OCI-LY7 (cell line): ENCODE measurements at regions not wholly inside any gene's neighbourhood (a gene's known extent, or its start where the extent isn't known, plus 50 kb on each side); places are given as distances from the start of the nearest gene placed in this dataset.
A peak's percentile ranks its signal among the peaks of the same experiment; 100 is the strongest.

Experiments used
- BruUV-seq: library from RNA; stranded (reverse); fragments of 400-500 nt; replicated peaks from 2 replicates; lab custom pipeline; 2021; lab: Mats Ljungman, UMichigan
- CTCF ChIA-PET: fragments of 300-600 bp; sonication (Branson Sonifier 250); formaldehyde crosslinking; loops from one replicate; lab custom pipeline; 2022; ENCODE audit warnings: antibody characterized with exemption; ENCODE audit not compliant: unreplicated experiment; lab: Charles Lee
- POLR2A ChIA-PET: fragments of 300-600 bp; sonication (Branson Sonifier 250); formaldehyde crosslinking; loops from one replicate; lab custom pipeline; 2022; ENCODE audit warnings: antibody characterized with exemption; lab: Charles Lee
- DNase-seq: peaks from one replicate; pipeline ENCODE4 v3.0.0-alpha.2; 2015; ENCODE audit warnings: low spot score
- H2AFZ ChIP-seq: fragments of 200-600 bp; sonication (generic), shearing (Covaris generic); 2 replicates; pipeline ENCODE4 v1.6.1; 2014; ENCODE audit warnings: mild to moderate bottlenecking, antibody characterized with exemption, low read length, moderate library complexity
- H3K27ac ChIP-seq: fragments of 200-600 bp; sonication (generic); 2 replicates; pipeline ENCODE4 v1.5.1; 2014; ENCODE audit warnings: mixed run types, low read depth, mild to moderate bottlenecking, moderate library complexity, low read length, inconsistent platforms; ENCODE audit not compliant: poor library complexity, severe bottlenecking
- H3K36me3 ChIP-seq: fragments of 200-600 bp; sonication (generic); 2 replicates; pipeline ENCODE4 v1.6.1; 2014; ENCODE audit warnings: mild to moderate bottlenecking, antibody characterized with exemption, low read length, moderate library complexity, mixed read lengths; ENCODE audit not compliant: insufficient read depth
- H3K4me1 ChIP-seq: fragments of 200-600 bp; sonication (generic); 2 replicates; pipeline ENCODE4 v1.5.1; 2014; ENCODE audit warnings: mild to moderate bottlenecking, low read length; ENCODE audit not compliant: insufficient read depth, poor library complexity, severe bottlenecking
- H3K4me2 ChIP-seq: fragments of 200-600 bp; sonication (generic); 2 replicates; pipeline ENCODE4 v1.6.1; 2014; ENCODE audit warnings: mild to moderate bottlenecking, low read length
- H3K4me3 ChIP-seq: fragments of 200-600 bp; sonication (generic); 2 replicates; pipeline ENCODE4 v1.5.1; 2014; ENCODE audit warnings: mild to moderate bottlenecking, low read depth, low read length; ENCODE audit not compliant: poor library complexity, severe bottlenecking
- H3K79me2 ChIP-seq: fragments of 200-600 bp; sonication (generic); 2 replicates; pipeline ENCODE4 v1.6.1; 2016; ENCODE audit warnings: low read depth, mild to moderate bottlenecking, low read length, moderate library complexity, mixed read lengths; ENCODE audit not compliant: insufficient read depth
- H3K9me2 ChIP-seq: fragments of 200-600 bp; sonication (generic); 2 replicates; pipeline ENCODE4 v1.6.1; 2016; ENCODE audit warnings: mild to moderate bottlenecking, low read length, mixed read lengths; ENCODE audit not compliant: insufficient read depth
- H3K9me3 ChIP-seq: fragments of 200-600 bp; sonication (generic); 2 replicates; pipeline ENCODE4 v1.6.1; 2014; ENCODE audit warnings: mild to moderate bottlenecking, mixed run types, low read length, mixed read lengths
- H4K20me1 ChIP-seq: fragments of 200-600 bp; sonication (generic); 2 replicates; pipeline ENCODE4 v1.6.1; 2014; ENCODE audit warnings: mild to moderate bottlenecking, antibody characterized with exemption, low read length, moderate library complexity, mixed read lengths; ENCODE audit not compliant: insufficient read depth
- EZH2phosphoT487 ChIP-seq: fragments of 200-600 bp; sonication (generic); IDR thresholded peaks from 2 replicates; pipeline ENCODE4 v1.6.1; 2018; ENCODE audit warnings: low read depth, borderline replicate concordance, mild to moderate bottlenecking, mixed run types, antibody characterized with exemption, low read length, moderate library complexity, mixed read lengths
- intact Hi-C: fragments of 100-400 bp; cut with micrococcal nuclease; formaldehyde crosslinking; loops from one replicate; pipeline ENCODE4 v1.10.0; 2022; ENCODE audit not compliant: unreplicated experiment
- TF ChIP-seq, protein P1 (sequence below): fragments of 200-600 bp; sonication (generic); conservative IDR thresholded peaks from 2 replicates; pipeline ENCODE4 v1.5.1; 2014; ENCODE audit warnings: mild to moderate bottlenecking, antibody characterized with exemption, low read length, moderate library complexity, mixed read lengths

DNA sequence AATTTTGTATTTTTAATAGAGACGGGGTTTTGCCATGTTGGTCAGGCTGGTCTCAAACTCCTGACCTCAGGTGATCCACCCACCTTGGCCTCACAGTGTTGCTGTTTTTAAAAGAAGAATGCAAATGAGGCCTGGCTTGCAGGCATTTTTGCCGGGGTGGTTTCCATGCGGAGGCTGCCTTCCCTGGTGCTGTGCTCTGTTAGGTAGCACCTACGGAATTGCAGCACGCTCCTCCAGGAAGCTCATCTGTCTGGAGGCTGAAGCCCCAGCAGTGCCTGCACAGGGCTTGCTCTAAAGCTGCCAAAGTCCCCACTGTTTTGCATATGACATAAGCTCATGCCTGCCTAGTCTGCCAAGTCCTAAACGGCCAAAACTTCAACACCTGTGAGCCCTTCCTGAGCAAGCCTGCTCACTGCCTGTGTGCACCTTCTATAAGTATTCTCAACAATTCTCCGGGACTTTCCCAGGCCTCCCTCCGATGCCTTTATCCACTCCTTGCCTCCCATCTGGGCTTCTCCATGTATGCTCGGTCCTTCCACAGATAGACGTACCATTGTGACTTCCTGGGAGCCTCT lies 551.3 kb upstream of the RAB6C start:
- no TSS peak for BruUV-seq
- H3K4me1 ChIP-seq = no peaks in the 10 kb centered on the region
- H2AFZ ChIP-seq = no peak overlapping the region
- POLR2A ChIA-PET = interaction anchor here (0.6 kb wide), 1 partner anchor 1333 kb away, joined by 4 read pairs; no protein-coding TSS in a partner anchor
- CTCF ChIA-PET = no interaction called here
- H3K9me3 ChIP-seq = no peaks in the 10 kb centered on the region
- intact Hi-C loops = no loop called here
- DNase-seq = peak; percentile 6
- no peaks in the 10 kb centered on the region for H3K79me2 ChIP-seq
- TF ChIP-seq EZH2phosphoT487 = no peak
- TF ChIP-seq, protein P1, sequence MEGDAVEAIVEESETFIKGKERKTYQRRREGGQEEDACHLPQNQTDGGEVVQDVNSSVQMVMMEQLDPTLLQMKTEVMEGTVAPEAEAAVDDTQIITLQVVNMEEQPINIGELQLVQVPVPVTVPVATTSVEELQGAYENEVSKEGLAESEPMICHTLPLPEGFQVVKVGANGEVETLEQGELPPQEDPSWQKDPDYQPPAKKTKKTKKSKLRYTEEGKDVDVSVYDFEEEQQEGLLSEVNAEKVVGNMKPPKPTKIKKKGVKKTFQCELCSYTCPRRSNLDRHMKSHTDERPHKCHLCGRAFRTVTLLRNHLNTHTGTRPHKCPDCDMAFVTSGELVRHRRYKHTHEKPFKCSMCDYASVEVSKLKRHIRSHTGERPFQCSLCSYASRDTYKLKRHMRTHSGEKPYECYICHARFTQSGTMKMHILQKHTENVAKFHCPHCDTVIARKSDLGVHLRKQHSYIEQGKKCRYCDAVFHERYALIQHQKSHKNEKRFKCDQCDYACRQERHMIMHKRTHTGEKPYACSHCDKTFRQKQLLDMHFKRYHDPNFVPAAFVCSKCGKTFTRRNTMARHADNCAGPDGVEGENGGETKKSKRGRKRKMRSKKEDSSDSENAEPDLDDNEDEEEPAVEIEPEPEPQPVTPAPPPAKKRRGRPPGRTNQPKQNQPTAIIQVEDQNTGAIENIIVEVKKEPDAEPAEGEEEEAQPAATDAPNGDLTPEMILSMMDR = no peak
- no peaks in the 10 kb centered on the region for H3K36me3 ChIP-seq
- no peak overlapping the region for H3K4me3 ChIP-seq
- no peak overlapping the region for H3K4me2 ChIP-seq
- H4K20me1 ChIP-seq = no peaks in the 10 kb centered on the region
- no peaks in the 10 kb centered on the region for H3K9me2 ChIP-seq
- H3K27ac ChIP-seq = no peak overlapping the region

DNA sequence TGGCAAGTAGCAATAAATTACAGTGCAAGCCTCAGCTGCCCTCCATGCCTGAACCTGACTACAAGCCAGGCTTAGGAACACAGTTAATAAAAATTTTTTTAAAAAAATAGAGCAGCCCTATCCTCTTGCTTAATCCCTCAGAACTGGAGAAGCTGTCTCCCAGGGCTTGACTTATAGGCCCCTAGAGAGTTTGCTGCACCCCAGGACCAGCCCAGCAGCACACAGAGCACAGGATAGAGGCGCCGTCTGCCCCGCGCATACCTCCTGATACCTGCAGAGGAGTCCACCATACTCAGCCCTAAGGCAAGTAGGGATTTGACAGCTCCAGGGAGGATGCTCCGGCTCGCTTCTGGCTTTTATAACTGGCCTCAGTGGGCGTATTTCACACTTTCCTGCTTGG lies 548.6 kb upstream of the RAB6C start:
- Histone ChIP-seq H2AFZ (no peak overlapping the region), H3K27ac (no peak overlapping the region), H3K9me2 (no peaks in the 10 kb centered on the region), H3K4me1 (no peaks in the 10 kb centered on the region), H4K20me1 (no peaks in the 10 kb centered on the region), H3K4me3 (no peak overlapping the region), H3K4me2 (no peak overlapping the region), H3K9me3 (no peaks in the 10 kb centered on the region), H3K79me2 (no peaks in the 10 kb centered on the region), H3K36me3 (no peaks in the 10 kb centered on the region)
- ChIA-PET CTCF (no interaction called here), POLR2A (interaction anchor here (0.5 kb wide), 1 partner anchor 258 kb away, joined by 3 read pairs; no protein-coding TSS in a partner anchor)
- no peak for TF ChIP-seq EZH2phosphoT487
- TF ChIP-seq, protein P1 = no peak
- intact Hi-C loops = no loop called here
- DNase-seq = no peak
- no TSS peak for BruUV-seq

DNA sequence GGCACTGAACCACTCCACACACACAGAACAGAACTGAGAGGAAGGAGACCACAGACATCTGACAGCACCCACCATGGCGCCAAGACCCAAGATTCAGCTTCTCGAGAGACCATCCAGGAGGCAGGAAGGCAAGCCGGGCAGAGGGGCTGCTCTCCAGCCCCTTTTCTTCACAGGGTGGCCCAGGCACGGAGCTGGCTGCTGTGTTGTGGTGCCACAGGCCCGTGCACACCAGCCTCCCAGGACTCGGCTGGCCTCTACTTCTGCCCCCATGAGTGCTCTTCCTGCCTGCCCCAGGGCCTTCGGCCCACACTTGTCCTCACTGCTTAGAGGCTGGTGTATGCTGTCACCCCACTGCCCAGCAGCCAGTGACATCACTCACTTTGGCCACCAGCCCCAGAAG lies 547.6 kb upstream of the RAB6C start:
- Histone ChIP-seq H3K9me2 (no peaks in the 10 kb centered on the region), H3K4me2 (no peak overlapping the region), H3K9me3 (no peaks in the 10 kb centered on the region), H3K79me2 (no peaks in the 10 kb centered on the region), H2AFZ (no peak overlapping the region), H3K27ac (no peak overlapping the region), H4K20me1 (no peaks in the 10 kb centered on the region), H3K36me3 (no peaks in the 10 kb centered on the region), H3K4me1 (no peaks in the 10 kb centered on the region), H3K4me3 (no peak overlapping the region)
- no TSS peak for BruUV-seq
- intact Hi-C loops = no loop called here
- DNase-seq = no peak
- CTCF ChIA-PET = no interaction called here
- TF ChIP-seq EZH2phosphoT487 = no peak
- TF ChIP-seq, protein P1 = no peak
- POLR2A ChIA-PET = no interaction called here
